Left colon (tissue), 2 donors: ENCODE measurements at regions not wholly inside any gene's neighbourhood (a gene's known extent, or its start where the extent isn't known, plus 50 kb on each side); places are given as distances from the start of the nearest gene placed in this dataset.

ENCODE experiments used
- ATAC-seq: fragments of 200-7000 bp; cut with Tn5 transposase; one replicate; pipeline ENCODE4 v1.9.1; 2020; ENCODE audit warnings: mild to moderate bottlenecking, moderate library complexity
- DNase-seq, 2 donors: peaks; one replicate each; pipeline ENCODE4 v3.0.0-alpha.2; 2020
- intact Hi-C, 2 donors: fragments of 100-400 bp; cut with DNase I in 1 of 2; cut with micrococcal nuclease in 1 of 2; formaldehyde crosslinking; loops; one replicate each; pipeline versions ENCODE4 v1.11.2 to v1.14.0; 2022; cut with DNase I, micrococcal nuclease
- donor health status: DM: no; HTN: no; CAD: no.
- donor health status: DM: yes; HTN: yes; CAD: no.

DNA sequence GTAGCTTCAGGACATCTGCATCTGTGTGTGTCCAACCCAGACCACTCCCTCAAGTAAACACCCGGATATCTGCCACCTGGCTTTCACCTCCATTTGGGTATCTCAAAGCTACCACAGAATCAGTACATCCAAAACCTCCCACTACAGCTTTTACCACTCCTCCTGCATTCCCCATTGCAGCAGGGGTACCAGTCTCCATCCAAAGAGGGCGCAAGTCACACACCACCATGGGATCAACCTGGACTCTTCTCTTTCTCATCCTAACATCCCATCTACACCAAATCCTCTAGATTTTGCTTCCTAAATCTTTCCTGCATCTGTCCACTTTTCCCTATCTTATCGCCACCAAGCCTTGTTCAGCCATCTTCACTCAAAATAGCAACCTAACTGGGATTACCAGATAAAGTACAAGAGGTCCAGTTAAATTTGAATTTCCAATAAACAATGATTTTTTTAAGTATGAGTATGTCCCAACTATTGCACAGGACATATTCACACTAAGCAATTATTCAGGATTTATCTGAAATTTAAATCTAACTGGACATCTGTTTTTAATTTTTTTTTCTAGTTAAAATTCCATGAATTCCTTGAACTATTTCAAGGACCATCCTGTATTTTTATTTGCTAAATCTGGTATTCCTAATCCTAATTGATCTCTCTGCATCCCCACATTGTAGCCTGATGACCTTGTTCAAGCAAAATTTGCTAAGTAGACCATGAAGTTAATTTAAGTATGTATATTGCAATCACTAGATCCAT, 164.3 kb upstream of the MLN start:
- peak; percentile 90 for ATAC-seq
- peak; percentile 30 to 39 for DNase-seq
- intact Hi-C loops, result no loop called here

- intact Hi-C loops, result no loop called here
- no peak for DNase-seq
Observed at GRCh38 chr6:33967265-33967767, 163.5 kb upstream of the MLN start.

DNA sequence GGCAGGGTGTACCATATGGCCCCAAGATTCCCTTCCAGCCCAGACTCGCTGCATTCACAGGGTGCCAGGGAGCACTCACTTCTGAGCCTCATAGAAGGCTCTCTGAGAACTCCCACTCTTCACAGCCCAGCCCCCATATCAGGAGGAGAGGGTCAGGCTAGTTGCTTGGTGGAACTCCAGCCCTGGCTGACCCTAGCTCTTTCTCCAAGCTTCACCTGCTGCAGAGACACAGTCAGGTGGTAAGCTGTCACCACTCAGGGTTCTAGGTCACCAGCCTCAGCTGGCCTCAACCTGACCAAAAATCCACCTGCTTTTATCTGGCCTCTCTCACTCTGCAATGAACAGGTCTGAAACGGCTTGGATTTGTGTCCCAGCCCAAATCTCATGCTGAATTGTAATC, 162.7 kb upstream of the MLN start:
- DNase-seq, result peak in 1 of 2 donors; percentile 10
- intact Hi-C loops, result no loop called here
- no peak for ATAC-seq

More at GRCh38 chr6:33967265-33967767, 163.5 kb upstream of the MLN start:
- no peak for ATAC-seq

- ATAC-seq (no peak), DNase-seq (no peak)
- intact Hi-C loops, result no loop called here
Observed at GRCh38 chr6:33965766-33966165, 162.0 kb upstream of the MLN start.

DNA sequence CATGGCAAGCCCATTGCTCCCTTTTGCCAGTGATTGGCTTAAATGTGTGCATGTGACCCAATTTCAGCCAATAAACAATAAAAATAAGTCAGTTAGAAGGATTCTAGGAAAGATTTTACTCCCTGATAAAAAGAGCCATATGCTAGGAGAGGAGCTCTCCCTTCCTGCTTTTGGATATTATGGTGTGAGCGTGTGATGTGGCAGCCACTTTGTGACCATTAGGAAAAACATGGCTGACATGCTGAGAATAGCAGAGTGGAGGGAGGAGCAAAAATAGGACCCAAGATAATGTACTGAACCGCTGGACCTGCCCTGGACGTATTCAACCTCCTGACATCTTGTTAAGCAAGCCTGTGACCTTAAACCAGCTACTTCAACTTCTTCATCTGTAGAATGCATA, 160.6 kb upstream of the MLN start:
- ATAC-seq (no peak), DNase-seq (no peak)
- intact Hi-C loops, result no loop called here

DNA sequence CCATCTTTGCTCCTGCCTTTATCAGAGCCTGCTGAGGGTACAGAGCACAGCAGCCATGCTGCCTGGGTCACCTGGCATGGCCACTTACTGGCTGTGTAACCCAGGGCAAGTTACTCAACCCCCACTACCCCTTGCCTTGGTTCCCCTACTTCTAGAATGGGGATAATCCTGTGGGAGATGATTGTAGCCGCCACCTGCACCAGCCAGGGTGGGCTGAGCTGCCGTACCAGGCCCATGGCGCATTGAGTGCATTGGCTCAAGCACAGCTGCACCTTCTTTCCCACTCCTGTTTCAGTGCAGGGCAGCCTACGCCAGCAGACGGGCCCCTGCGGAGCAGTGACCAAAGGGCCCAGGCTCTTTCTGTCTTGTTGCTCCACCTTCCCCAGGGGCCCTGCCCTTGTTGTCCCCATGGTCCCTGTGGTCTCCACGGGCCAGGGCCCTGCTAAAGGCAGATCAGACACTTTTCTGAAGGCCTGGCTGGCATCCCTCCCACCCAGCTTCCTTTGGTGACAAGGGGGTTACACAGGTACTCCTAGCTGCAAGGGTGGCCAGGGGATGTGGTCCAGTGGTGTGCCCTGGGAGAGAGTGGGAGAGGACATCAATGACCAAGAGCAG, 159.4 kb upstream of the MLN start:
- DNase-seq, result peak in 1 of 2 donors; percentile 19
- intact Hi-C loops, result no loop called here
- no peak for ATAC-seq

GRCh38 chr6:33962246-33963027, 158.6 kb upstream of the MLN start:
- intact Hi-C loops, result no loop called here
- ATAC-seq (no peak), DNase-seq (peak in 1 of 2 donors; percentile 17)

GRCh38 chr6:33961691-33962090, 157.9 kb upstream of the MLN start:
- ATAC-seq (no peak), DNase-seq (no peak)
- intact Hi-C loops, result no loop called here

GRCh38 chr6:33960345-33961313, 156.8 kb upstream of the MLN start:
- ATAC-seq (no peak), DNase-seq (peak in 1 of 2 donors; percentile 18)
- intact Hi-C loops, result no loop called here

- intact Hi-C loops, result loop anchor here in 1 of 2 donors (5.0 kb wide), 1 partner anchor 108 kb away; no protein-coding TSS in a partner anchor
- ATAC-seq (no peak), DNase-seq (peak in 1 of 2 donors; percentile 16)
Observed at GRCh38 chr6:33959661-33960344, 156.0 kb upstream of the MLN start.

GRCh38 chr6:33959329-33959651, 155.5 kb upstream of the MLN start:
- intact Hi-C loops, result loop anchor here in 1 of 2 donors (5.0 kb wide), 1 partner anchor 107 kb away; no protein-coding TSS in a partner anchor
- ATAC-seq, result no peak
- DNase-seq, result peak in 1 of 2 donors; percentile 18

- intact Hi-C loops, result loop anchor here in 1 of 2 donors (5.0 kb wide), 1 partner anchor 106 kb away; no protein-coding TSS in a partner anchor
- ATAC-seq, result no peak
Observed at GRCh38 chr6:33958526-33959328, 154.9 kb upstream of the MLN start.

GRCh38 chr6:33957892-33958525, 154.2 kb upstream of the MLN start:
- DNase-seq, result peak in 1 of 2 donors; percentile 20
- no peak for ATAC-seq

More at GRCh38 chr6:33958526-33959328, 154.9 kb upstream of the MLN start:
- DNase-seq, result peak in 1 of 2 donors; percentile 26

DNA sequence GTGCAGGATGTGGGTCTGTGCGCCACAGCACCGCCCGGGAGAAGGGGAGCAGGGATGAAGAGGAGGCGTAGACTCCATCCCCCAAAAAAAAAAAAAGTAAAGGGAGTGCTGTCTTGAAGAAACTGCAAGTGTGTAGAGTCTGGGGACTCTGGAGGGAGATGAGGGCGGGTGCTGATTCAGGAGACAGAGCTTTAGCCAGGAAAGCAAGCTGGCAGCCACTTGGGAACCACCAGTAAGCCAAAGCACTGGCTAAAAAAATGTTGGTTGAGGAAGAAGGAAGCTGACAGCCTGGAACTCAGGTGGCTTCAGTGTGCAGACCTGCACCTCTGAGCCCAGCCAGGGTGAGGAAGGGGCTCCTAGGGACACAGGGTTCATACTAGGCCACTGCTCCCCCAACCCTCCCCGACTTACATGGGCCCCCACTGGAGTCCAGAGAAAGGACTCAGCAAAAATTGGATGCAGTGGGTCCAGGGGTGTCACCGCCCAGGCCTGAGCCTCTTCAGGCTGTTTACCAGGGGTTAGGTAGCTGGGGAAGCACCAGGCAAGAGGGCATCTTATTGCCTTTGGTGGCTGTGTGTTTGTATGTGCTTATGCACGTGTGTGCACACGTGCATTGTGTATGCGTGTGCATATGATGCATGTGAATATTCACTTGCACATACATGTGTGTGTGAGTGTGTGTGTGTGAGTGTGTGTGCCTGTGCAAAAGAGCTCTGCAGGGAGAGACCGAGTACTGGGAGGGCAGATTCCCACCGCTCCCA, 153.5 kb upstream of the MLN start:
- ATAC-seq (no peak), DNase-seq (no peak)
- intact Hi-C loops, result loop anchor here in 1 of 2 donors (5.0 kb wide), 1 partner anchor 105 kb away; no protein-coding TSS in a partner anchor

More at GRCh38 chr6:33957892-33958525, 154.2 kb upstream of the MLN start:
- intact Hi-C loops, result loop anchor here in 1 of 2 donors (5.0 kb wide), 1 partner anchor 106 kb away; no protein-coding TSS in a partner anchor

GRCh38 chr6:33956206-33956605, 152.4 kb upstream of the MLN start:
- ATAC-seq, result no peak
- DNase-seq, result peak in 1 of 2 donors; percentile 10
- intact Hi-C loops, result loop anchor here in 1 of 2 donors (5.0 kb wide), 1 partner anchor 104 kb away; no protein-coding TSS in a partner anchor
